ENCODE measurements at regions not wholly inside any gene's neighbourhood (a gene's known extent, or its start where the extent isn't known, plus 50 kb on each side); places are given as distances from the start of the nearest gene placed in this dataset.

DNA sequence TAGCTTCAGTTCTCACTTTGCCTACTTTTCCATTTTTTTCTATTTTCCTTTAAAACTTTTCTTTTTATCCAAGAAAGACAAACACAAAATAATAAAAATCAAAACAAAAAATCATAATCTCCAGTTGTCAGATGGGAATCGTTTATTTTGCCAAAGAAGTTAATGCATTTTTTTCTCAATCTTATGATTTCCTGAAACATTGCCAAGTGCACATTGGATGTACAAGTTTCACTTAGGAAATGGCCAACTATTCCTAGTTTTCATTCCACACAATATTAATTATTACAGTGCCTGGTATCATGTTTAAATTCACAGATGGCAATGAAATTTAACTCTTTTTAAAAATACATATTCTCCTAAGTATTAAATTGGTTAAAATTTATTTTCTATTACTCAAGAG is 1050.5 kb downstream of the TTLL7 start:
- DNase-seq (ENCODE audit: low spot score), result no peak

DNA sequence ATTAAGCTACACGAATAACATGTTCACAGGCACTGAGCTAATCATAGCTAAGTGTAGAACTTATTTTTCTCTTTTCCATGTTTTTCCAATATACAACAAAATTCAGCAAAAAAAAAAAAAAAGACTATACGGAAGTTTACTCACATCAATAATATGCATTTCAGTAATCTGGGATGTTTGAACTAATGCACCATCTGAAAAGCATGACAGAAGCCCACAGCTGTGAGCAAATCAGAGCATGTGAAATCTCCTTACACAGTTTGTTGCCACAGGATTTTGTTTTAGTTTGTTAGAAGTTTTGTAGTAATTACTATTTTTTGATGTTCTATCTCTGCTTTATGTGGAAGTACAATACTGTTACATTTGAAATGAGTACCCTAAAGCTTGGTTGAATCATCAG is 1051.7 kb downstream of the TTLL7 start:
- no peak for DNase-seq (ENCODE audit: low spot score)

DNA sequence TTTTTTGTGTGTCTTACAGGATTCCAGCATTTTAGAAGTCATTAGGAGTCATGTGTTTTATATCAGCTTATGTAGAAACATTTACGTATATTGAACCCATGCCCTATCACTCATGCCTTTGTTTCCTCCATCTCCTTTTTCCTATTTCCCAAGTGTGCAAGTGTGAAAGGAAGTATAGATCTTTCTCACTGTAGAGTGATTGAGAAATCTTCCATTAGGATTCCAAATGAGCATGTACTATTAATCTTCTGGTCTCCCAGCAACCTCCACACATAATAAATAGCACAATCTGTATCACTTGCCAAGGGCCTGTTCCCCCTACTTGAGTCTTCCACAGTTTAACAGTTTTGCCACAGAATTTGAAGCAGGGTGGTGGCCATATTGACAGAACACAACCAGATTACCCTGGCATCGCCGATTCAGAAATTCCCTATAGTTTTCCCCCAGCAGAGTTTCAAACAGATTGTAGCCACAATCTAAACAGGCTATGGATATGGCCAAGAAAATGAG is 1052.8 kb downstream of the TTLL7 start:
- DNase-seq (ENCODE audit: low spot score), result no peak

DNA sequence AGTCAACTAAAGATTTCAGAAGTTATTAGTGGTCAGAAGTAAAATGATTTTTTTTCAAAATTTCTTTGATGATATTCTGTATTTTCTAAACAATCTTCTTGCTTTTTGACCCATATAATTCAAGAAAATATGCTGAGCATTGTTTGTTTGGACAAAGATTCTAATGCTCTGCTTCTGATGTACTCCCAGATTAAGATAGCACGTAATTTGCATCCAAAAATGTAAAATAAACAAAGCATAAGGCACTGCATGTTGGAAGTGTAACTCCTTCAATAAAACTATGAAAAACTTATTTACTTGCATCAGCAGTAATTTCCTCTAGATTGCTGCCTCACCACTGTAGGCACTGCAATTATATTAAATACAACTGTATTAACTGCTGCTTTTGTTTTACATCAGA is 1054.1 kb downstream of the TTLL7 start:
- no peak for DNase-seq (ENCODE audit: low spot score)

DNA sequence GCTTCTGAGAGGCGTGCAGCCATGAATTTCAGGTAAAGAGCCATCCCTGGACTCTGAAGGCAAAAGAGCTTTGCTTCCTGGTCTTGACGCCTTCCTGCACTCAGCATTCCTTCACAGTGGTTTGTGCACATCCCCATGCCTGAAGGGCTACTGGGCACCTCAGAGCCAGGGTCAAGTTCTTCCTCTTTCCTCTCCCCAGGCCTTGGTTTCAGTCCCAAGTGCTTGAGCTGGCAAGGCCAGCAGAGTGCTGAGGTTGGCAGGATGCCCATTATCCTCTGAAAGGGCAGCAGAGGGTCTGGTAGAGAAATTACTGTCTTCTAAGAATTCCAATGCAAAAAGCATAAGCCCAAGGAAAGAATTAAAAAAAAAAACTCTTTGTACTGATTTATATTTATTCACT is 1064.9 kb downstream of the TTLL7 start:
- DNase-seq (ENCODE audit: low spot score), result no peak

DNA sequence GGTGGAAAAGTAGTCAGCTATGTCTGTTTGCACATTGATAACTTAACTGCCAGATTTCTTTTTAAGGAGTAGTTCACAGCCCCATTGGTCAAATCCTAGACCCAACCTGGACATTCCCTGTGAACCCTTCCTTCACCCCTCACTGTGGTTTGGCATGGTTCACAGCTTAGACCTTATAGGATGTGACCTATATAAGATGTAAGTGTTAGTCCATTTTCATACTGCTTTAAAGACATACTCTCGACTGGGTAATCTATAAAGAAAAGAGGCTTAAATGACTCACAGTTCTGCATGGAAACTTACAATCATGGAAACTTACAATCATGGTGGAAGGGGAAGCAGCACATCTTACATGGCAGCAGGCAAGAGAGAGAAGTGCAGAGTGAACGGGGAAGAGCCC is 1066.2 kb downstream of the TTLL7 start:
- no peak for DNase-seq (ENCODE audit: low spot score)

DNA sequence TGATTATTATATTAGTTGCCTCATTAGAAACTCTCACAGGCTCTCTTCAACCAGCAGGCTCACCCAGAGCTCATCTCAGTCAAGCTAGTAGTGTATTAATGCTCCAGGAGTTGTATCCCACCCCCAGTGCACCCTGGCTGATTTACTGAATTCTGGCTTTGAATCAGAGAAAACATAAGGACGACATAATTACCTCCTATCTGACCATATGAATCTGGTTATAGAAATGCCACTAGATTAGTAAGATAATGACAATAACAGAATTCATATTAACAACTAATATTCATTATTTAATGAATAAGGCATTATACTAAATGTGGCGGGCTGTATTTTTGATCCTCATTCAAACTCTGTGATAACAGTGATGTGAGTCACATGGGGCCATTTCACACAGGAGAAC is 1066.7 kb downstream of the TTLL7 start:
- DNase-seq (ENCODE audit: low spot score), result no peak

DNA sequence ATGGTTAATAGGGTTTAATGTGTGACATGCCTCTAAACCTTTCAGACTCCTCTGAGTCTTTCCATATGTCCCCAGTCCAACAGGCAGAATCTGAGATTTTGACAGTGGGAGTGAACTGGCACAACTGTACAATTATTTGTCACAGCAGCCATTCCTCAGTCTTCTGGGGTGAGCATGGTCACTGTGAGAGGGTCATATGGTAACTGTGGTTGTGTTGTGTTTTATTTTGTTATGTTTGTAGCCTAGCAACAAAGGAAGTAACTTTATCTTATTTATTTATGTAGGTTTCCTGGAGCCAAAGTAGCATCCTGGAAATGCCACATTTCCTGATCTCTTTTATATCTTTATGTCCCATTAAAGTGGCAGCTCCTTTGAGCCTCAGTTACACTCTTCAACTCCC is 1067.9 kb downstream of the TTLL7 start:
- DNase-seq (ENCODE audit: low spot score), result no peak

DNA sequence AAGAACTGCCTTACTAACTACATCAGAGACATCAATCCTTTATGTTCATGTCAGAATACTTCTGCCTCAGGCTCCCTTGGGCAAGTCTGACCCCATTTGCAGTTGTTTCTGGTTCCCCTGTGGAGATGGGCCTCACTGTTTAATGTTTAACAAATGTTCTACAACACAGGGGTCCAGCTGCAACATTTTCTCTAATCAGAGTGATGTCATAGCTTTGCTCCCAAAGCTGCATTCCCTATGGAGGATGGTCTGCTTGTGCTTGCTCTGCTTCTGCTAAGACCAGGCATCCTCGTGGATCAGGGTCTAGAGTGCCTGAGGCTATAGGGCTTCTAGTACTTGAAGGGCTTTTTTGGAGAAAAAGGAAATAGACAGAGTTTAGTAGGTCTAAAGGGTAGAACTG is 1071.2 kb downstream of the TTLL7 start:
- DNase-seq (ENCODE audit: low spot score), result no peak

DNA sequence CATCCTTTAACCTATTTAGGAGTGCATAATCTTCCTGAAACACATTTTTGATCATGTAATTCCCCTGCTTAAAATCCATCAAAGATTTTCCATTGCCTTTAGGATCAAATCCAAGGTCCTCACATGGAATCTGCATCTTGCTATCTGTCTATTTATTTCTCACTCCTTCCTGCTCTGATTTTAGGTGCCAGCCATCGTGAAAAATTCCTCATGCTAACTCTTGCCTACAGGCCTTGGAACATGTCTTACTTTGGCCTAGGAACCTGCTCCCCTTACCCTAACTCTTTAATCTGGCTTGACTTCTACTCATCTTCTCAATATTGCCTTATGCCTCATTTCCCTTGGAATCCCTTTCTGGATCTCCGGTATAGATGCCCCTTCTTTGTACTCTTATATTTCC is 1074.3 kb downstream of the TTLL7 start:
- no peak for DNase-seq (ENCODE audit: low spot score)

DNA sequence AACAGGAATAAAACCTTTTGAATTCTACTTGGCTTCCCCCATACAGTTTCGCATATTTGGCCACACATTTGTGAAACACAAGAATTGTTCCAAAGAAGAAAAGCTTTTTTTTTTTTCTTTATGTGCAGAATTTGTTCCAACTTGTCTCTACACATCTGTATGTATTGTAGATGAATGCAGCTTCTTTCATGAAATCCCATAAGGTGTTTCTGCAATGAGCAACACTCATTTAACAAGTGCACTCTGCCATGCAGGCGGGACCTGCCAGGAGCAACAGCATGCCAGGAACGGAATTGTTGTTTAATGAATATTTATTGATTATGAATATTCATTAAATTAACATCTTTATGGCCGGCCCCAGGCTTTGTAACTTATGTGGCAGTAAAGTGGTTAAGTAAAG is 1075.0 kb downstream of the TTLL7 start:
- no peak for DNase-seq (ENCODE audit: low spot score)

DNA sequence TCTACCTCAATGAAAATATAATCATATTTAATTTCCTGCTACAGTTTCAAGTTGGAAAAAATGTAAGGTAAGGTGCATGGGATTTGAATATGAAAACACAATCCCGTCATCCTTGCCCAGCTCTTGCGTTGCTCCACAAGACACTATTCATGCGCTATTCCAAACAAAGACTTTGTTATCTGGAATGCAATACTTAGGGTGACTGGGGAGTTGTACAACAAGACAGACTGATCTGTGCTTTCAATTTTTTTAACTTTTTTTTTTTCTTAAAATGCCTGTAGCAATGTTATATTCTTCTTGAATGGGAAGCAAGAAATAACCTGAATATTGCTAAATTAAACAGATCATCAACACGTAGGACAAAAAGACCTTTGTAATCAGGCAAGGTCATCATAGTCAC is 1077.2 kb downstream of the TTLL7 start:
- peak; percentile 17 for DNase-seq (ENCODE audit: low spot score)

DNA sequence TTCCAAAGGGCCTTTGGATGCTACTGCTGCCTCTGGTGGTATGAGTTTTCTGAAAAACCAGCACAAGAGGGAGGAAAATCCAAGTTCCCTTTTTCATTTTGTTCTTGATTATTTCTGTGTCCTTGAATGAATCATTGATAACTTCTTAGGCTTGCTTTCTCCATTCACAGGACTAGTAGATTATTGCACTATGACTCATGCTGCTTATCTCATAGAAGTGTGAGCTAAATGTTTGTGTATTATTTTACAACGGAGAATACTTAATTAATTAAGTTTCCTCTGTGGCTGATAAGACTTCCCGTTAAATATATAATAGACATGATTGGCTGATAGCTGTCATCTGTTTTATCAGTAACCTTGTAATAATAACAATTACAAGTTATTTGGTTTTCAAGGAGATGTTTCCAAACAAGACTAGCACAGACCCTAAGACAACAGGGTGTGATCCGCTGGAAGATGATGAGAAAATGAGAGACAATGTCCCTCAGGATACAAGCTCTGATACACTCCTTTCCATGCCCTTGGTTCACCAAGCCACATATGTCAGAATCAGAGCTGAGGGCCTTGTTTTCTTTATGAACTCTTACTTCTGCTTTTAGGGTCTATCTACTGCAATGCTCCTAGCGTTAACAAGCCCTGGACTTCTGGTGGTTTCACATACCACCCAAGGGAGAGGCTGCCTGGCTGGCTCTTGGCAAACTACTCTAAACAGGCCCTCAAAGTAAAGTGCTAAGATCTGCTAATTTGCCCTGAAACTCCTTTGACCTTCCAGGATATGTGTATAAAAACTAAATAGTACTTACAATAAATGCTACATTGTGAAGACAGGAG is 1078.3 kb downstream of the TTLL7 start:
- DNase-seq (ENCODE audit: low spot score), result no peak

DNA sequence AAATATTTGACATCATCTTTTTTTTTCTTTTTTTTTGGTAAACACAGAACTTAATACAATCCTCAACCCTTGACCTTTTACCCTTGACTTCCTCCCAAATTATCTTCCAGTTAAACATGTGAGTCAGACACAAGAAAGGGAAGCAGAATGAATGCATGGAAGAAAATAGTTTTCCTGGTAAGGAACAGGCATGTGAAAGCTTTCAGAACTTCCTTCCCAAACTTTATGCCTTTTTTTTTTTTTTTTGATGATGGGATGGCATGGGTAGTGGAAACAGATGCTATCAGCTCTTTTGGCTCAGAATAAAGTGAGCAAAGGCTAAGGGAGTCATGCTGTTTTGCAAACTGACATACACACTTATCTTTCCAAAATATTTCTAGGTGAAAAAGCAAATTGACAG is 1079.1 kb downstream of the TTLL7 start:
- DNase-seq (ENCODE audit: low spot score), result no peak

DNA sequence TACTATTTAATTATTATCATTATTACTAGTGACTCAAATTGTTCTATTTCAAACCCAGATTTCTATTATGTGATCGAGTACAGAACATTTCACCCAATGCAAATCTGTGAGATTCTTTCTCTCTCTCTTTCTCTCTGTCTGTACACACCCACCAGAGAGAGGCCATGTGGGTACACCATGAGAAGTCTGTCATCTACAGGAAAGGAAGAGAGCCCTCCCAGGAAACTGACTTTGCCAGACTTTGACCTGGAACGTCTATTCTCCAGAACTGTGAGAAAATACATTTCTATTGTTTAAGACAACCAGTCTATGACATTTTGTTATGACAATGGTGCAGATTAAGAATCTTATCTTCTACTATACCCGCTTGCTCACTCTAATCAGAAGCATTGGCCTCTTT is 1091.6 kb downstream of the TTLL7 start:
- DNase-seq (ENCODE audit: low spot score), result no peak

DNA sequence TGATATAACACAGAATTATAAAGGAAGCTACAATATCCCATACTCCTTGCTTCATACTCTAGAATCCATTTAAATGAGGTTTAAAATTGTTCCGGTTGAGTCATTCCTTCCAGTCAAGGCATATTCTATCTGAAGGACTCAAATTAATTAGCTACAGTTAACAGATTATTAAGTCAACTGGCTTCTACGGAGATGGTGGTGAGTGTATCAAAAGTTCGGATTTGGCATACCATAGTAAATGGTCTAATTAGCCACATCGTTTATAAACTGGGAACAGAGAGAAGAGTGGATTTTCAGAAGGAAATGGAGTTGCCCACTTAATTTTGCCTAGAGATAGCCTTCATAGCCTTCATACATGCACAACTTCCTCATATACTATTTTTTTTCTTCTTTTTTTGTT is 1095.3 kb downstream of the TTLL7 start:
- no peak for DNase-seq (ENCODE audit: low spot score)

DNA sequence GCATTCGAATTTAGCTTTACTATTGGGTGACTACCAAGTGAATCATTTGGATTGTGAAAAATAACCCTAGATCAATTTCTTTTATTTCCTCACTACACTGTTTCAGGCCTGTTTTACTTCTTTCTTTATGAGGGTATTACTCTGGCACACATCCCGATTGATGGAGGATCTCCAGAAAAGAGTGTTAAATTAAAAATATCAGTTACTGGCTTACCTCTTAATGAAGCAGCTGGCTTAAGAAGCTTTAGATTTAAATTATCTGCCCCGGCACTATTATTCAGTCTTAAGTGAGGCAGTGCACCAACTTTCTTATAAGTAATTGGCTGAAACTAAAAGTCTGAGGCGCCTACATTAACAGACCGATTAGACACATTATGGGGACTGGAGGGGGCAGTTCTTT is 1097.4 kb downstream of the TTLL7 start:
- DNase-seq (ENCODE audit: low spot score), result no peak

DNA sequence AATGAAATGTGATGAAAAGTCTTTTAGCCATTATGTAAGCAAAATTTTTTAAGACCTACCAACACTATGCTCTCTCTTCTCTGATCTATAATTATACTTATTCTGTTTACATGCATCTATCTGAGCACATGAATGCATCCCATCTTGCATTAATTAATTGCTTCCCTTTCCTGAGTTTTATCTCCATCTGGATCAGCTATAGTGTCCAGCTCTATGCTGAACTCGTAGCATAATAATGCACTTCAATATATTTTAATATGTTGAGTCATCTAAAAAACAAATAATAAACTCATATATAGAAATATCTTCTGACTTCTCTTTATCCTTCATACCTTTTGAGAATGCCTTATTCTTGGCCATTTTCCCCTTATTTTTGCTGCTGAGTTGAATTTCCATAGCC is 1097.8 kb downstream of the TTLL7 start:
- DNase-seq (ENCODE audit: low spot score), result no peak

DNA sequence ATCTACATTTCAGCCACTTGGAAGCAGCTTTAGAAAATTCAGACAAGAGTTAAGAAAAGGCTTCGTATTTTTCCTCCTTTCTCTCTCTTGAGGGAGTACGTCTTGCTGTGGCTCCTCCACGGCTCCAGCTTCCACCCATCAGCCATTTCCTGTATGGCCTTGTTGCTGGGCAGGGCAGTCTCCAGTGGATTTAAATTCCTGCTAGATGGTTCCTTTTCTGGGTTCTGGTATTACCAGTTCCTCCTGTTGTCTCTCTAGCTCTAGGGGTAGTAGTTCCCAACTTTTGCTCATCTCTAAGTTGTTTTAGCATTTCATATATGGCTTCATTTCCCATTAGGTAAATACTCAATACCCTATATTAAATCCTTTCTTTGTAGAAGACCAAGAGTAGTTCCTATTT is 1098.3 kb downstream of the ADGRL2 start:
- no peak for DNase-seq (ENCODE audit: low spot score)

DNA sequence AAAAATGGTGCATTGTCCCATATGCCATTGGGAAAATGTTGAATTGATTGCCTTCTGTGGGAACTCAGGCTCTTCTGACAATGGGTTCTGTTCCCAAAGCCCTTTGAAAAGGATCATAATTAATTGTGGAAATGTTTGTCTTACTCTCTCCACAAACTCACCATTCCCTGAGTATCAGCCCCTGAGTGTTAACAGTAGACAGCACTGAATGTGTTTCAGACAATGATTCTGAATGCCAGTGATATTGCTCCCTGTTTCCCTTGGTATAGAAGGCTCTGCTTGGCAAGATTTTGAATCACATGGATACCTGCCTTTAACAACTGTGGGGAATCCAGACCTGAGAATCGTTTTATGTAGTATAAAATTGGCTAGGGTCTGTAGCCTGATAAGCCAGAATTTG is 1096.8 kb downstream of the ADGRL2 start:
- DNase-seq (ENCODE audit: low spot score), result no peak

DNA sequence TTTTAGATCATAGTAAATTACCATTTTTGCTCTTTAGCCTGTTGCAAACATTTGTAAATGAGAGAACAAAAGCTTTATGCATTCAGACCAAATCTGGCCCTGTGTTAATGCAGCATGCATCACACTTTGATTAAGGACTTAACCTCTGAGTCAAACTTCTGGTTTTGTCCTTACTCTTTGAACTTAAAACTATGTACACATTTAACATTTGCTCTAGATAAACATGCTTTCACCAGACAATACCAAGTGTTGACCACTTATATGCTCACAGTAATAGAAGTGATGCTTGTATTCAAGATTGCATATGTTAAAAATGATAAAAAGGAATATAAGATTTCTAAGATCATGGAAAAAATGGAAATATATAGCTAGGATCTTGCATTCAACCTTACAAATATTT is 1095.3 kb downstream of the ADGRL2 start:
- no peak for DNase-seq (ENCODE audit: low spot score)

DNA sequence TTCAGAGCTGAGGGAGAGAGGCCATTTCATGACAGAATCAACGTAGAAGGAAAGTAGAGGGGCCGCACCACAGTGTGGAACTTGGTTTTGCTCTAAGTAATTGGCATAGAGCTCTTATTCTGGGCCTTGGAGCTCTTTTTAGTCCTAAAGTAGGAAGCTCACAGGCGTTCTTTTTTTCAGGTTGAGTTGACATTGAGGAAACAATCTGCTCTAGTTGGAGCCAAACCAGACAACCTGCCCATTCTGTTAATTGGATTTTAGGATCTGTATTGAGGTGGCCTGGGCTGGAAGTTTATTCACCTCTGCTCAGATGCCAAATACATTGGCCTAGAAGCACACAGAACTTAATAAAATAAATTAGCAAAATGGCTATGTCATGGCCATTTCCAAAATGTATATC is 1093.9 kb downstream of the ADGRL2 start:
- DNase-seq (ENCODE audit: low spot score), result no peak

DNA sequence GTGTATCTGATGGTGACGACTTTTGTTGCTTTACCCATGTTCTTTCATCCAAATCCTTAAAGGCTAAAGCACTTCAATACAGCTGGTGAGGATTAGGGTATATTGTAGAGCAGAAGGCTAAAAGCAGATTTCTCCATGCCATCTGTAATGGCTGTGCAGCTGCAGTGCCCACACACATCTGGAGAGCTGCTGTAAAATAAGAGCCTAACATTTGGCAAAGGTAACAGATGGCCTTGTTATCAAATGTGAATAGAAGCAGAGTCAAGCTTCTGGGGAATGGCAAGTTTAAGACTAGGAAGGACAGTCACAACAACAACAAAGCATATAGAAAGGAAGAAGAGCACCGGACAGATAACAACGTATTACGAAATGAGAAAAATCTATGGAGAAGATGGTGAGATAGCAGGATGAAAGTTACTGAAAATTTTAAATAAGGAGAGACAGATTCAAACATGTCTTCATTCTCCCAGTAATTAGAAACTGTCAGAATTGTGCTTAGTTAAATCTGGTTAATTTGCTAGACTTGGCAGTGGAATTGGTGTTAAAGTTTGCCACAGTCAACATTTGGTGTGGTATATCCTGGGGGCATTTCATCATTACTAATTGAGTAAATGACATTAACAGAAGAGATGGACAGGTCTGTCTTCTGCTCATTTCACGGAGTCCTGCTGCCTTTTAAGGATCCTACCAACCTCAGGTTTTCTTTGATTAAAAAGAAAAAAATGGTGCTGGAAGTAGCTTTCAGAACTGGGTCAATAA is 1093.2 kb downstream of the ADGRL2 start:
- DNase-seq (ENCODE audit: low spot score), result no peak

DNA sequence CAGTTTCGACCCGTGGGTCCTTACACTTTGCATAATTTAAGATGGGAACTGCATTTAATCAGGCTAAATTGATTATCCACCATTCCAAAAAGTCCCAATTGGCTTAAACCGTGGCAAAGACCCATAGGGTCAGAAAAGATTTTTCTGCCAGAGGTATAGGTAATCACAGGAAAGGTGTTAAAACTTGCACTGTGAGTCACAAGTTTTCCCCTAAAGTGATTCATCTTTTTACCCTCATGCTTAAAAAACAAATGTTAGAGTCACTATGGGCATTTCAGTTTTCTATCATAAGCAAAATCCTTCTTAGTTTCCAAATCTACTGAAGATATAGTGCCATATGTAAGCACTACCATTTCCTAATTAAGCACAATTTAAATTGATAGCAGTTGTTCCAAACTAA is 1079.8 kb downstream of the ADGRL2 start:
- DNase-seq (ENCODE audit: low spot score), result no peak

Data from putamen (tissue), 1 donor.